ENCODE measurements at regions not wholly inside any gene's neighbourhood (a gene's known extent, or its start where the extent isn't known, plus 50 kb on each side); places are given as distances from the start of the nearest gene placed in this dataset.

GRCh38 chr3:67318162-67318561 is 320.1 kb downstream of the KBTBD8 start:
- no peak overlapping the region for H3K56ac ChIP-seq (ENCODE audit: extremely low read depth, insufficient read depth, low read length)
- no peak overlapping the region for H2AFZ ChIP-seq (replicated peaks; ENCODE audit: low read length, poor library complexity)
- H3K14ac ChIP-seq (replicated peaks; ENCODE audit: low read depth, low read length) = no peak overlapping the region
- intact Hi-C loops (cut with micrococcal nuclease) (no loop called here), dilution Hi-C loops (cut with HindIII; ENCODE audit: low sequenced_read_pairs, unreplicated experiment) (no loop called here), in situ Hi-C loops (cut with MboI; ENCODE audit: low sequenced_read_pairs) (no loop called here)
- ATAC-seq (ENCODE audit: low read depth) = no peak
- H3K4ac ChIP-seq (ENCODE audit: low read depth, low read length) = no peak overlapping the region
- H4K8ac ChIP-seq (ENCODE audit: low read depth in 2 of 2, low read length in 2 of 2) = no peak overlapping the region
- no peak overlapping the region for H4K91ac ChIP-seq (ENCODE audit: insufficient read depth, low read depth, low read length)
- no peak for DNase-seq
- WGBS, 2 experiments (ENCODE audit: extremely low coverage in 2 of 2, insufficient read length in 1 of 2) = no CpG with 5 or more reads among the region's 2 CpGs
- H3K4me2 ChIP-seq (ENCODE audit: low read depth, low read length) = no peak overlapping the region
- no peaks in the 10 kb centered on the region for H3K4me1 ChIP-seq (ENCODE audit: control insufficient read depth, insufficient read depth, low read length)
- H3K18ac ChIP-seq (ENCODE audit: low read depth, low read length) = no peak overlapping the region
- H2BK20ac ChIP-seq (ENCODE audit: low read depth, low read length) = no peak overlapping the region
- no peak overlapping the region for H3K9ac ChIP-seq (ENCODE audit: low read depth, low read length)
- no peaks in the 10 kb centered on the region for H3K27me3 ChIP-seq (ENCODE audit: control insufficient read depth, insufficient read depth, low read length)
- no peak overlapping the region for H4K5ac ChIP-seq (ENCODE audit: low read depth, low read length)
- no peaks in the 10 kb centered on the region for H3K9me1 ChIP-seq (ENCODE audit: insufficient read depth, low read length)
- no peak overlapping the region for H2AK9ac ChIP-seq (replicated peaks; ENCODE audit: low read depth, low read length, poor library complexity)
- no peaks in the 10 kb centered on the region for H3K36me3 ChIP-seq (ENCODE audit: control insufficient read depth, insufficient read depth, low read length)
- ChIA-PET CTCF (no interaction called here), POLR2A (ENCODE audit: unreplicated experiment) (no interaction called here)
- H2BK5ac ChIP-seq (ENCODE audit: low read depth, low read length, poor library complexity, severe bottlenecking) = no peak overlapping the region
- H2AK5ac ChIP-seq (ENCODE audit: low read depth, low read length) = no peak overlapping the region
- no peak overlapping the region for H2BK15ac ChIP-seq (ENCODE audit: low read depth, low read length)
- no peaks in the 10 kb centered on the region for H3K9me3 ChIP-seq (ENCODE audit: control insufficient read depth, insufficient read depth, low read length)
- H2BK120ac ChIP-seq (ENCODE audit: low read depth, low read length) = no peak overlapping the region
- H4K20me1 ChIP-seq (ENCODE audit: insufficient read depth, low read length) = no peaks in the 10 kb centered on the region
- no peak overlapping the region for H3K27ac ChIP-seq (ENCODE audit: insufficient read depth, low read length)
- H3K23ac ChIP-seq (ENCODE audit: low read depth, low read length) = no peak overlapping the region
- no peak overlapping the region for H3K4me3 ChIP-seq (ENCODE audit: insufficient read depth, low read depth, low read length)
- no TSS peak for BruUV-seq (replicated peaks)
- TF ChIP-seq MAFK (IDR thresholded peaks at IDR 0.05; ENCODE audit: low read depth, low read length) (no peak), RFX5 (IDR thresholded peaks at IDR 0.05; ENCODE audit: low read depth, low read length) (no peak), RCOR1 (IDR thresholded peaks at IDR 0.05; ENCODE audit: insufficient replicate concordance, low read length) (no peak), MXI1 (IDR thresholded peaks at IDR 0.05; ENCODE audit: borderline replicate concordance, low read depth, low read length) (no peak), SMC3 (IDR thresholded peaks at IDR 0.05; ENCODE audit: low read depth, low read length) (no peak), MAZ (IDR thresholded peaks at IDR 0.05; ENCODE audit: borderline replicate concordance, low read depth, low read length) (no peak), CTCF (conservative IDR thresholded peaks at IDR 0.05; ENCODE audit: low read depth, low read length) (no peak)
- no peaks in the 10 kb centered on the region for H3K79me1 ChIP-seq (ENCODE audit: low read depth in 1 of 2, low read length in 2 of 2)
